Upper lobe of left lung (tissue), 6 donors: ENCODE measurements at regions not wholly inside any gene's neighbourhood (a gene's known extent, or its start where the extent isn't known, plus 50 kb on each side); places are given as distances from the start of the nearest gene placed in this dataset.

Experiments used
- ATAC-seq, 2 donors: fragments of 200-7000 bp; cut with Tn5 transposase; one replicate each; pipeline ENCODE4 v1.9.1; 2022; ENCODE audit warnings: mild to moderate bottlenecking in 2 of 2, moderate library complexity in 2 of 2; ENCODE audit not compliant: low FRiP score in 2 of 2
- DNase-seq, 2 donors: peaks; one replicate each; pipeline ENCODE4 v3.0.0-alpha.2; 2019 to 2020
- H3K27ac ChIP-seq, 4 donors: fragments of 200-600 bp; sonication (generic); one replicate each; pipeline ENCODE4 v1.5.1; 2016 to 2019
- H3K27me3 ChIP-seq, 4 donors: fragments of 200-600 bp; sonication (generic); one replicate each; pipeline ENCODE4 v1.5.1; 2017 to 2019
- H3K36me3 ChIP-seq, 4 donors: fragments of 200-600 bp; sonication (generic); one replicate each; pipeline ENCODE4 v1.5.1; 2016 to 2019
- H3K4me1 ChIP-seq, 4 donors: fragments of 200-600 bp; sonication (generic); one replicate each; pipeline ENCODE4 v1.5.1; 2018 to 2019
- H3K4me3 ChIP-seq, 4 donors: fragments of 200-600 bp; sonication (generic); one replicate each; pipeline ENCODE4 v1.5.1; 2017 to 2019; ENCODE audit warnings: mild to moderate bottlenecking in 2 of 4, moderate library complexity in 1 of 4
- H3K9me3 ChIP-seq, 4 donors: fragments of 200-600 bp; sonication (generic); one replicate each; pipeline ENCODE4 v1.5.1; 2018 to 2019
- CTCF ChIP-seq, 6 experiments: fragments of 450-650 bp in 4 of 6; fragments of 200-600 bp in 2 of 6; sonication (generic) in 2 of 6; IDR thresholded peaks; one replicate each; pipeline ENCODE4 v1.5.1; 2016 to 2019; ENCODE audit warnings: antibody characterized with exemption in 6 of 6
- EP300 ChIP-seq, 4 donors: sonication (generic); formaldehyde crosslinking; IDR thresholded peaks; one replicate each; pipeline ENCODE4 v1.5.1; 2017; ENCODE audit warnings: antibody characterized with exemption in 4 of 4, control low read depth in 2 of 4
- POLR2A ChIP-seq, 4 donors: fragments of 450-650 bp; IDR thresholded peaks; one replicate each; pipeline ENCODE4 v1.5.1; 2016 to 2017; ENCODE audit warnings: antibody characterized with exemption in 4 of 4, mild to moderate bottlenecking in 2 of 4
- POLR2AphosphoS5 ChIP-seq, 2 donors: sonication (generic); formaldehyde crosslinking; IDR thresholded peaks; one replicate each; pipeline ENCODE4 v1.5.1; 2017; ENCODE audit warnings: antibody characterized with exemption in 2 of 2
- WGBS, 2 donors: methylation state at CpG; one replicate each; pipeline ENCODE4 v1.1.5; 2017 to 2018; 5-methylcytosine and 5-hydroxymethylcytosine counted together
- donor health status: DM: no; HTN: no; CAD: no; lungs with moderate emphysema.
- donor health status: DM: no; HTN: yes; CAD: no; lungs with severe emphysema.

GRCh38 chr6:94548201-94548600 is 1029.1 kb upstream of the MANEA start:
- no peak for ATAC-seq
- TF ChIP-seq POLR2AphosphoS5 (IDR thresholded peaks at IDR 0.05) = no peak
- TF ChIP-seq EP300 (IDR thresholded peaks at IDR 0.05) = no peak
- TF ChIP-seq POLR2A (IDR thresholded peaks at IDR 0.05) = no peak

GRCh38 chr6:94535798-94536197 is 1041.5 kb upstream of the MANEA start:
- DNase-seq (no peak), ATAC-seq (no peak)
- Histone ChIP-seq H3K4me1 (no peaks in the 10 kb centered on the region), H3K27me3 (no peaks in the 10 kb centered on the region), H3K36me3 (no peaks in the 10 kb centered on the region), H3K9me3 (no peaks in the 10 kb centered on the region), H3K27ac (no peak overlapping the region), H3K4me3 (no peak overlapping the region)
- WGBS, 2 donors = 96 to 100% methylated on average over 1 of the region's 1 CpG
- TF ChIP-seq POLR2A (IDR thresholded peaks at IDR 0.05) = no peak
- no peak for TF ChIP-seq POLR2AphosphoS5 (IDR thresholded peaks at IDR 0.05)

More at GRCh38 chr6:94548201-94548600, 1029.1 kb upstream of the MANEA start:
- Histone ChIP-seq H3K4me3 (no peak overlapping the region), H3K36me3 (no peaks in the 10 kb centered on the region), H3K27ac (no peak overlapping the region), H3K4me1 (no peaks in the 10 kb centered on the region), H3K9me3 (no peaks in the 10 kb centered on the region), H3K27me3 (no peaks in the 10 kb centered on the region)
- DNase-seq = no peak
- 64 to 84% methylated on average over 4 of the region's 4 CpGs for WGBS, 2 donors

GRCh38 chr6:94511502-94512088 is 1065.7 kb upstream of the MANEA start:
- DNase-seq (peak in 1 of 2 donors; percentile 59), ATAC-seq (peak in 1 of 2 donors; percentile 63)
- 91 to 98% methylated on average over 9 to 13 of the region's 17 CpGs for WGBS, 2 donors
- Histone ChIP-seq H3K27me3 (no peaks in the 10 kb centered on the region), H3K27ac (no peak overlapping the region), H3K4me1 (no peaks in the 10 kb centered on the region), H3K9me3 (no peaks in the 10 kb centered on the region), H3K36me3 (no peaks in the 10 kb centered on the region), H3K4me3 (no peak overlapping the region)
- TF ChIP-seq POLR2AphosphoS5 (IDR thresholded peaks at IDR 0.05) (no peak), POLR2A (IDR thresholded peaks at IDR 0.05) (no peak), CTCF (IDR thresholded peaks at IDR 0.05) (no peak), EP300 (IDR thresholded peaks at IDR 0.05) (no peak)

- peak in 1 of 2 donors; percentile 17 for ATAC-seq
- peak in 1 of 2 donors; percentile 41 for DNase-seq
Observed at GRCh38 chr6:94510877-94511276, 1066.5 kb upstream of the MANEA start.

GRCh38 chr6:94501516-94501915 is 1075.8 kb upstream of the MANEA start:
- Histone ChIP-seq H3K36me3 (no peaks in the 10 kb centered on the region), H3K4me3 (no peak overlapping the region), H3K9me3 (no peaks in the 10 kb centered on the region), H3K27me3 (no peaks in the 10 kb centered on the region), H3K27ac (no peak overlapping the region), H3K4me1 (no peaks in the 10 kb centered on the region)
- no peak for TF ChIP-seq EP300 (IDR thresholded peaks at IDR 0.05)
- no peak for TF ChIP-seq POLR2A (IDR thresholded peaks at IDR 0.05)
- no peak for TF ChIP-seq POLR2AphosphoS5 (IDR thresholded peaks at IDR 0.05)
- no peak for TF ChIP-seq CTCF (IDR thresholded peaks at IDR 0.05)
- 31 to 33% methylated on average over 2 of the region's 2 CpGs for WGBS, 2 donors
- ATAC-seq (no peak), DNase-seq (no peak)

More at GRCh38 chr6:94510877-94511276, 1066.5 kb upstream of the MANEA start:
- no peak overlapping the region for H3K27ac ChIP-seq
- TF ChIP-seq CTCF (IDR thresholded peaks at IDR 0.05) = no peak
- TF ChIP-seq POLR2A (IDR thresholded peaks at IDR 0.05) = no peak
- TF ChIP-seq POLR2AphosphoS5 (IDR thresholded peaks at IDR 0.05) = no peak
- TF ChIP-seq EP300 (IDR thresholded peaks at IDR 0.05) = no peak
- no peak overlapping the region for H3K4me3 ChIP-seq
- H3K4me1 ChIP-seq = no peaks in the 10 kb centered on the region
- H3K9me3 ChIP-seq = no peaks in the 10 kb centered on the region
- no peaks in the 10 kb centered on the region for H3K27me3 ChIP-seq
- H3K36me3 ChIP-seq = no peaks in the 10 kb centered on the region
- WGBS, 2 donors = 83 to 88% methylated on average over 17 of the region's 18 CpGs

GRCh38 chr6:94498099-94498498 is 1078.7 kb upstream of the EPHA7 start:
- H3K27me3 ChIP-seq = no peaks in the 10 kb centered on the region
- DNase-seq = no peak
- no peaks in the 10 kb centered on the region for H3K4me1 ChIP-seq
- TF ChIP-seq EP300 (IDR thresholded peaks at IDR 0.05) (no peak), POLR2A (IDR thresholded peaks at IDR 0.05) (no peak), CTCF (IDR thresholded peaks at IDR 0.05) (no peak), POLR2AphosphoS5 (IDR thresholded peaks at IDR 0.05) (no peak)
- H3K4me3 ChIP-seq = no peak overlapping the region
- ATAC-seq = no peak
- no peaks in the 10 kb centered on the region for H3K36me3 ChIP-seq
- H3K9me3 ChIP-seq = no peaks in the 10 kb centered on the region
- no peak overlapping the region for H3K27ac ChIP-seq
